Ovary (tissue), 7 donors: ENCODE measurements at regions not wholly inside any gene's neighbourhood (a gene's known extent, or its start where the extent isn't known, plus 50 kb on each side); places are given as distances from the start of the nearest gene placed in this dataset.

Source experiments
- DNase-seq, 5 donors: peaks; one replicate each; pipeline ENCODE4 v3.0.0-alpha.2; 2019 to 2020
- H3K27ac ChIP-seq, 2 donors: fragments of 200-600 bp; one replicate each; pipeline versions ENCODE4 v1.5.1 to v1.8.0; 2019 to 2022
- H3K27me3 ChIP-seq: fragments of 200-600 bp; one replicate; pipeline ENCODE4 v1.8.0; 2022
- H3K36me3 ChIP-seq: fragments of 200-600 bp; sonication (generic); one replicate; pipeline ENCODE4 v1.5.1; 2019
- H3K4me1 ChIP-seq: one replicate; pipeline ENCODE4 v1.8.1; 2013; ENCODE audit warnings: mild to moderate bottlenecking, moderate library complexity; ENCODE audit not compliant: insufficient read depth
- H3K4me3 ChIP-seq: fragments of 200-600 bp; sonication (generic); one replicate; pipeline ENCODE4 v1.5.1; 2017
- H3K9me3 ChIP-seq, 2 donors: fragments of 200-600 bp in 1 of 2; sonication (generic) in 1 of 2; one replicate each; pipeline versions ENCODE4 v1.5.1 to v1.8.1; 2013 to 2019; ENCODE audit warnings: mild to moderate bottlenecking in 1 of 2, moderate library complexity in 1 of 2
- CTCF ChIP-seq, 3 donors: fragments of 450-650 bp in 2 of 3; fragments of 200-600 bp in 1 of 3; IDR thresholded peaks; one replicate each; pipeline versions ENCODE4 v1.5.1 to v1.8.0; 2016 to 2022; ENCODE audit warnings: antibody characterized with exemption in 3 of 3, mild to moderate bottlenecking in 1 of 3
- EP300 ChIP-seq: sonication (generic); formaldehyde crosslinking; IDR thresholded peaks from one replicate; pipeline ENCODE4 v1.6.1; 2017; ENCODE audit warnings: antibody characterized with exemption
- POLR2A ChIP-seq: fragments of 450-650 bp; IDR thresholded peaks from one replicate; pipeline ENCODE4 v1.6.1; 2017; ENCODE audit warnings: antibody characterized with exemption, mild to moderate bottlenecking, moderate library complexity
- WGBS, 3 donors: extraction: QIAGEN DNeasy Blood & Tissue Kit in 1 of 3; methylation state at CpG; one replicate each; pipeline versions ENCODE4 v1.1.5 to v1.1.7; 2013 to 2017; 5-methylcytosine and 5-hydroxymethylcytosine counted together
- intact Hi-C, 4 donors: fragments of 100-400 bp; cut with DNase I; formaldehyde crosslinking; loops; one replicate each; pipeline versions ENCODE4 v1.11.0 to v1.15.1; 2022 to 2023
- donor health status: DM: no; HTN: no; CAD: no; lungs with moderate emphysema.
- donor health status: DM: no; HTN: no; CAD: no.
- donor health status: Bipolar disorder and iron deficiency.
- donor health status: DM: no; HTN: no; CAD: no.
- donor health status: DM: yes; HTN: yes; CAD: no.

GRCh38 chr3:89649431-89649830 is 542.0 kb downstream of the EPHA3 start:
- intact Hi-C loops: no loop called here
- H3K4me3 ChIP-seq: no peak overlapping the region
- no peak overlapping the region for H3K27ac ChIP-seq
- TF ChIP-seq EP300 (no peak), POLR2A (no peak), CTCF (IDR thresholded peaks at IDR 0.05) (no peak)
- no peaks in the 10 kb centered on the region for H3K36me3 ChIP-seq
- no peaks in the 10 kb centered on the region for H3K4me1 ChIP-seq
- H3K27me3 ChIP-seq: no peaks in the 10 kb centered on the region
- WGBS, 3 donors: 95 to 98% (median 95%) methylated on average over 5 of the region's 5 CpGs
- no peak for DNase-seq
- H3K9me3 ChIP-seq: no peaks in the 10 kb centered on the region

- intact Hi-C loops: no loop called here
- 44 to 68% (median 63%) methylated on average over 1 of the region's 1 CpG for WGBS, 3 donors
- Histone ChIP-seq H3K36me3 (no peaks in the 10 kb centered on the region), H3K9me3 (no peaks in the 10 kb centered on the region), H3K27ac (no peak overlapping the region), H3K4me3 (no peak overlapping the region), H3K4me1 (no peaks in the 10 kb centered on the region), H3K27me3 (no peaks in the 10 kb centered on the region)
- no peak for TF ChIP-seq POLR2A
- no peak for TF ChIP-seq EP300
- no peak for TF ChIP-seq CTCF (IDR thresholded peaks at IDR 0.05)
- no peak for DNase-seq
These were observed 546.6 kb downstream of the EPHA3 start for GRCh38 chr3:89654031-89654430.

- TF ChIP-seq CTCF (IDR thresholded peaks at IDR 0.05) (no peak), POLR2A (no peak), EP300 (no peak)
- no peak overlapping the region for H3K4me3 ChIP-seq
- H3K9me3 ChIP-seq: no peaks in the 10 kb centered on the region
- no peaks in the 10 kb centered on the region for H3K36me3 ChIP-seq
- no peak overlapping the region for H3K27ac ChIP-seq
- DNase-seq: no peak
- no peaks in the 10 kb centered on the region for H3K27me3 ChIP-seq
- WGBS, 3 donors: 89 to 100% (median 92%) methylated on average over 1 of the region's 1 CpG
- intact Hi-C loops: no loop called here
- no peaks in the 10 kb centered on the region for H3K4me1 ChIP-seq
These were observed 549.0 kb downstream of the EPHA3 start for GRCh38 chr3:89656388-89656787.

GRCh38 chr3:89679686-89680085 is 572.3 kb downstream of the EPHA3 start:
- Histone ChIP-seq H3K27me3 (no peaks in the 10 kb centered on the region), H3K36me3 (no peaks in the 10 kb centered on the region), H3K9me3 (no peaks in the 10 kb centered on the region), H3K4me3 (no peak overlapping the region), H3K27ac (no peak overlapping the region), H3K4me1 (no peaks in the 10 kb centered on the region)
- WGBS, 3 donors: 92 to 94% (median 93%) methylated on average over 3 of the region's 3 CpGs
- no peak for DNase-seq
- no peak for TF ChIP-seq CTCF (IDR thresholded peaks at IDR 0.05)
- no peak for TF ChIP-seq EP300
- TF ChIP-seq POLR2A: no peak
- intact Hi-C loops: no loop called here

GRCh38 chr3:89682556-89682955 is 575.1 kb downstream of the EPHA3 start:
- Histone ChIP-seq H3K4me1 (no peaks in the 10 kb centered on the region), H3K9me3 (no peaks in the 10 kb centered on the region), H3K27ac (no peak overlapping the region), H3K36me3 (no peaks in the 10 kb centered on the region), H3K27me3 (no peaks in the 10 kb centered on the region), H3K4me3 (no peak overlapping the region)
- TF ChIP-seq EP300: no peak
- no peak for TF ChIP-seq POLR2A
- TF ChIP-seq CTCF (IDR thresholded peaks at IDR 0.05): no peak
- WGBS, 3 donors: 54 to 72% (median 64%) methylated on average over 2 of the region's 2 CpGs
- intact Hi-C loops: no loop called here
- DNase-seq: no peak
